ENCODE measurements at regions not wholly inside any gene's neighbourhood (a gene's known extent, or its start where the extent isn't known, plus 50 kb on each side); places are given as distances from the start of the nearest gene placed in this dataset.

GRCh38 chr7:33849004-33849403 lies 56.3 kb upstream of the BMPER start:
- WGBS (ENCODE audit: insufficient coverage, low coverage, missing lambda C conversion rate): 0% methylated on average over 2 of the region's 2 CpGs
- no peak overlapping the region for H3K9ac ChIP-seq (ENCODE audit: insufficient read depth in 1 of 2, low read depth in 2 of 2, low read length in 2 of 2)
- no peak for FAIRE-seq
- TF ChIP-seq ZNF507 (tag; conservative IDR thresholded peaks at IDR 0.05) (no peak), RERE (CRISPR knock-in tag; IDR thresholded peaks at IDR 0.05; ENCODE audit: borderline replicate concordance) (no peak), SNAPC5 (CRISPR knock-in tag; IDR thresholded peaks at IDR 0.05) (no peak)
- TF ChIP-seq, protein P1, sequence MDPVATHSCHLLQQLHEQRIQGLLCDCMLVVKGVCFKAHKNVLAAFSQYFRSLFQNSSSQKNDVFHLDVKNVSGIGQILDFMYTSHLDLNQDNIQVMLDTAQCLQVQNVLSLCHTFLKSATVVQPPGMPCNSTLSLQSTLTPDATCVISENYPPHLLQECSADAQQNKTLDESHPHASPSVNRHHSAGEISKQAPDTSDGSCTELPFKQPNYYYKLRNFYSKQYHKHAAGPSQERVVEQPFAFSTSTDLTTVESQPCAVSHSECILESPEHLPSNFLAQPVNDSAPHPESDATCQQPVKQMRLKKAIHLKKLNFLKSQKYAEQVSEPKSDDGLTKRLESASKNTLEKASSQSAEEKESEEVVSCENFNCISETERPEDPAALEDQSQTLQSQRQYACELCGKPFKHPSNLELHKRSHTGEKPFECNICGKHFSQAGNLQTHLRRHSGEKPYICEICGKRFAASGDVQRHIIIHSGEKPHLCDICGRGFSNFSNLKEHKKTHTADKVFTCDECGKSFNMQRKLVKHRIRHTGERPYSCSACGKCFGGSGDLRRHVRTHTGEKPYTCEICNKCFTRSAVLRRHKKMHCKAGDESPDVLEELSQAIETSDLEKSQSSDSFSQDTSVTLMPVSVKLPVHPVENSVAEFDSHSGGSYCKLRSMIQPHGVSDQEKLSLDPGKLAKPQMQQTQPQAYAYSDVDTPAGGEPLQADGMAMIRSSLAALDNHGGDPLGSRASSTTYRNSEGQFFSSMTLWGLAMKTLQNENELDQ (CRISPR knock-in tag; IDR thresholded peaks at IDR 0.05; ENCODE audit: borderline replicate concordance): no peak
- DNase-seq (ENCODE audit: extremely low read depth in 1 of 4, low spot score in 3 of 4): no peak
- H3K27ac ChIP-seq (ENCODE audit: extremely low read depth, low read depth, low read length): no peak overlapping the region
- no peaks in the 10 kb centered on the region for H3K27me3 ChIP-seq (ENCODE audit: control insufficient read depth in 2 of 2, insufficient read depth in 2 of 2, low read length in 2 of 2)
- ATAC-seq: no peak
- in situ Hi-C loops (cut with MboI): no loop called here
- H3K36me3 ChIP-seq (ENCODE audit: control insufficient read depth, insufficient read depth, low read length): no peaks in the 10 kb centered on the region
- no TSS peak for BruUV-seq (replicated peaks)
- ChIA-PET CTCF (ENCODE audit: low intra/inter-chr PET ratio) (no interaction called here), POLR2A (no interaction called here)
- H2AFZ ChIP-seq (ENCODE audit: low read depth, low read length): no peak overlapping the region
- no peaks in the 10 kb centered on the region for H3K9me1 ChIP-seq (ENCODE audit: control insufficient read depth, insufficient read depth, low read length)
- H4K20me1 ChIP-seq (replicated peaks; ENCODE audit: control insufficient read depth, insufficient read depth, low read length): no peaks in the 10 kb centered on the region
- H3K4me3 ChIP-seq: no peak overlapping the region
- intact Hi-C loops (cut with micrococcal nuclease): no loop called here
- no peak overlapping the region for H3K4me2 ChIP-seq (ENCODE audit: insufficient read depth, low read length)
- H3K9me3 ChIP-seq (replicated peaks; ENCODE audit: control insufficient read depth, insufficient read depth, low read depth, low read length): no peaks in the 10 kb centered on the region
- no peaks in the 10 kb centered on the region for H3K79me2 ChIP-seq (ENCODE audit: control insufficient read depth, insufficient read depth, low read length)
- H3K4me1 ChIP-seq (replicated peaks in 1 of 2; ENCODE audit: control insufficient read depth in 2 of 2, insufficient read depth in 2 of 2, low read length in 2 of 2): no peaks in the 10 kb centered on the region
